ENCODE measurements at regions not wholly inside any gene's neighbourhood (a gene's known extent, or its start where the extent isn't known, plus 50 kb on each side); places are given as distances from the start of the nearest gene placed in this dataset.

DNA sequence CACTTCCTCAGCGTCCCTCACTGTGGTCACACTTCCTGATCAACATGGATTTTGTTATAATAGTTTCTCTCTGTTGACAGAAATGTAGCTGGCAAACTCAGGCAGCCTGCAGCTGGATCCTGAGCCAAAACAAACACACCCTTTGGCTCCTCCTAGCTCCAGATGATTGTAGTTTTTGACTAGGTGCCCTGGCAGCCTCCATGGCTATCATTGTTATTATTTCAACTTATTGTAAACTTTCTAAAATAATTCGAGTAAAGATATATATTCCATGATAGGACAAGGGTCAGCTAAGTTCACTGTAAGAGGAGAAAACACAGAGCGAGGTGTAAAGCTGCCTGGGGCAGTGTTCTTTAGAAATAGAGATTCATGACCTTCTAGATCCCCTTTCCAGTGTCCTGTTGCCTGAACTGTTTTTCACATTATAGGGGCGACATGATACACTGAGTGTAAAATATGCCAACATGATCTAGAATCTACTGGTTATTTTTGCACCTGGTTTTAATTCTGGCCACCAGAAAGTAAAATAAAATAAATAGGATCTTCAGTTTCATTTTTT is 98.2 kb upstream of the HDGFL1 start:
- ATAC-seq (peak; percentile 86), DNase-seq (peak; percentile 75 to 87 (median 82))
- peaks cover 33% of the 10 kb centered on the region for H3K4me1 ChIP-seq
- TF ChIP-seq POLR2A (IDR thresholded peaks at IDR 0.05), result no peak
- TF ChIP-seq, protein P1, sequence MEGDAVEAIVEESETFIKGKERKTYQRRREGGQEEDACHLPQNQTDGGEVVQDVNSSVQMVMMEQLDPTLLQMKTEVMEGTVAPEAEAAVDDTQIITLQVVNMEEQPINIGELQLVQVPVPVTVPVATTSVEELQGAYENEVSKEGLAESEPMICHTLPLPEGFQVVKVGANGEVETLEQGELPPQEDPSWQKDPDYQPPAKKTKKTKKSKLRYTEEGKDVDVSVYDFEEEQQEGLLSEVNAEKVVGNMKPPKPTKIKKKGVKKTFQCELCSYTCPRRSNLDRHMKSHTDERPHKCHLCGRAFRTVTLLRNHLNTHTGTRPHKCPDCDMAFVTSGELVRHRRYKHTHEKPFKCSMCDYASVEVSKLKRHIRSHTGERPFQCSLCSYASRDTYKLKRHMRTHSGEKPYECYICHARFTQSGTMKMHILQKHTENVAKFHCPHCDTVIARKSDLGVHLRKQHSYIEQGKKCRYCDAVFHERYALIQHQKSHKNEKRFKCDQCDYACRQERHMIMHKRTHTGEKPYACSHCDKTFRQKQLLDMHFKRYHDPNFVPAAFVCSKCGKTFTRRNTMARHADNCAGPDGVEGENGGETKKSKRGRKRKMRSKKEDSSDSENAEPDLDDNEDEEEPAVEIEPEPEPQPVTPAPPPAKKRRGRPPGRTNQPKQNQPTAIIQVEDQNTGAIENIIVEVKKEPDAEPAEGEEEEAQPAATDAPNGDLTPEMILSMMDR (IDR thresholded peaks at IDR 0.05), result peak; percentile 9 to 61 (median 44)
- intact Hi-C loops (cut with DNase I), result no loop called here
- no peaks in the 10 kb centered on the region for H3K27me3 ChIP-seq
- WGBS, 2 donors, result 9% methylated on average over 4 of the region's 4 CpGs
- no peaks in the 10 kb centered on the region for H3K36me3 ChIP-seq (replicated peaks in 1 of 2; ENCODE audit: insufficient read depth in 1 of 2, low read depth in 2 of 2)
- H3K4me3 ChIP-seq, result no peak overlapping the region
- no peaks in the 10 kb centered on the region for H3K9me3 ChIP-seq
- H3K27ac ChIP-seq, result peak overlapping the region in 3 of 4 donors; percentile 35 to 66 (median 47)

DNA sequence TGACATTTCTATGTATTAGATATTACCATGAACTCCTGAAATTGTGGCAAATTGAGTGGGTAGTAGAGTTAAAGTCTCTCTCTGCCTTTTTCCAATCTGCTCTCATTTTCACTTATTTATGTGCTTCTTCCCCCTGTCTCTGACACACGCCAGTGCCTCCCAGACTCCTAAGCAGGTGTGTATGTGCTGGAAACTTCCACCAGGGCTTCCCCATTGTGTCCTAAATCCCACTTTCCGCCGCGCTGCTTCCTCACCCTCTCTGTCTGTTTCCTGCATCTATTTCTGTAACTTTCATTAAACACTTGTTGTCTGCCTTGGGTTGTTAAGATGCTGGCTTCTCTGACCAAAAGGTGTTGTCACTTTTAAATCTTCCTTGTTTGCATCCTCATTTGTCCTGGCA is 97.6 kb upstream of the HDGFL1 start:
- DNase-seq (no peak), ATAC-seq (no peak)
- 75 to 77% methylated on average over 4 of the region's 4 CpGs for WGBS, 2 donors
- Histone ChIP-seq H3K4me3 (no peak overlapping the region), H3K4me1 (peaks cover 31% of the 10 kb centered on the region), H3K27me3 (no peaks in the 10 kb centered on the region), H3K9me3 (no peaks in the 10 kb centered on the region), H3K36me3 (replicated peaks in 1 of 2; ENCODE audit: insufficient read depth in 1 of 2, low read depth in 2 of 2) (no peaks in the 10 kb centered on the region), H3K27ac (no peak overlapping the region)
- intact Hi-C loops (cut with DNase I), result no loop called here
- TF ChIP-seq POLR2A (IDR thresholded peaks at IDR 0.05), result no peak
- TF ChIP-seq, protein P1 (IDR thresholded peaks at IDR 0.05), result no peak

DNA sequence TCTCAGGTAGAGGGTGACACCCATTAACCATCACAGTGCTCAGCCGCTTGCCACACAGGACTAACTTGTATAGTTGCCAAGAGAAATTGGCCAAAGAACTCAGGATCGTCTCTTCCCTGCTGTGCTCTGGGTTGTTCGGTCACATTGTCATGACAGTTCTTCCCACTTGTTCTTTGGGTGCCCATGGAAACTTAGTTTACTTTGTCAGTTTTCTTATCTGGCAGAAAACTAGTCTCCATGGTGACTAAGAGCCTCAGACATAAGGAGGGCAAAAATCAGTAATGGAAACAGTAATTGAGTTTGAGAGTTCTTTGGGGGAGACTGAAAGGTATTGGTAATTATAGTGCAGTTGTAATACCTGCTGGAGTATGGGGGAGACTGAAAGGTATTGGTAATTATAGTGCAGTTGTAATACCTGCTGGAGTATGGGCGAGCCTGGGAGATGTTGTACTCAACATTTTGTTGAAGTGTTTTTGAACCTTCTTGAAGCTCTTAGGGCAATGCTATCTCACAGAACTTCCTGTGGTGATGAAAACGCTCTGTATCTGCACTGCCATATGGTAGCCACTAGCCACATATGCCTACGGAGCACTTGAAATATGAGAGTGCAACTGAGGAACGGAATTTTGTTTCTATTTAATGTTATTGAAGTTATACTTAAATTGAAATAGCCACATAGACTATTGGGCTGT is 95.2 kb upstream of the HDGFL1 start:
- H3K36me3 ChIP-seq (replicated peaks in 1 of 2; ENCODE audit: insufficient read depth in 1 of 2, low read depth in 2 of 2), result no peaks in the 10 kb centered on the region
- H3K9me3 ChIP-seq, result no peaks in the 10 kb centered on the region
- no peak overlapping the region for H3K27ac ChIP-seq
- H3K4me3 ChIP-seq, result no peak overlapping the region
- no peak for ATAC-seq
- 72 to 80% methylated on average over 7 of the region's 7 CpGs for WGBS, 2 donors
- no peak for TF ChIP-seq POLR2A (IDR thresholded peaks at IDR 0.05)
- TF ChIP-seq, protein P1 (IDR thresholded peaks at IDR 0.05), result no peak
- no peaks in the 10 kb centered on the region for H3K27me3 ChIP-seq
- H3K4me1 ChIP-seq, result peaks cover 16% of the 10 kb centered on the region
- no peak for DNase-seq
- intact Hi-C loops (cut with DNase I), result no loop called here

DNA sequence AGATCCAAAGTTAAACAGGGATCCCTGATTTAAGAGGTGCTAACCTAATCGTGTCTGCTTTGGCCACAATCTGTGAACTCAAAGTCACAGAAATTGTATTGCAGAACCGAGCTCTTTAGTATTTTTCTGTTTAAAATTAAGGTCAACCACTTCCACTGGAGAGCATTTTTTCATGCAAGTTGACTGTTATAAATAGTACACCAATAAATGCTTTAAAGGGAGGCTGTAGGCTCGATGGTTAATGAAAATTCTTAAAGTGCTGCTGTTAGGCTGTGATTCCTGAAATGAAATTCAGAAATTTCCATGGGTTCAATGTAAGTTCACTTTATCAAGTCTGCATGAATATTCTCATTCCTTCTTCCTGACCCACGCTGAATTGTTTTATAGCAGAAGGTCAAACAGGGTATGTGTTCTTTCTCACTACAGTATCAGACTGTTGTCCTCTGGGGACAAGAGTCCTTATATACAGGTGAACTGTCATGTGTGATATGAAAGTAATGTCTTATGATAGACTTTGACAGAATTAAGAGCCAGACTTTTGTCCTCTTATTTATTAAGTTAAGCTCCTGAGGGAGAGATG is 92.5 kb upstream of the HDGFL1 start:
- Histone ChIP-seq H3K36me3 (replicated peaks in 1 of 2; ENCODE audit: insufficient read depth in 1 of 2, low read depth in 2 of 2) (no peaks in the 10 kb centered on the region), H3K9me3 (no peaks in the 10 kb centered on the region), H3K27me3 (no peaks in the 10 kb centered on the region), H3K4me1 (peaks cover under 1% of the 10 kb centered on the region), H3K27ac (no peak overlapping the region), H3K4me3 (no peak overlapping the region)
- TF ChIP-seq, protein P1 (IDR thresholded peaks at IDR 0.05), result no peak
- TF ChIP-seq POLR2A (IDR thresholded peaks at IDR 0.05), result no peak
- 62 to 63% methylated on average over 4 of the region's 4 CpGs for WGBS, 2 donors
- DNase-seq (no peak), ATAC-seq (no peak)
- intact Hi-C loops (cut with DNase I), result no loop called here
